WERI-Rb-1 (cell line): ENCODE measurements at regions not wholly inside any gene's neighbourhood (a gene's known extent, or its start where the extent isn't known, plus 50 kb on each side); places are given as distances from the start of the nearest gene placed in this dataset.

ENCODE experiments used
- DNase-seq: peaks from one replicate; pipeline ENCODE4 v3.0.0-alpha.2; 2020
- H3K27ac ChIP-seq: fragments of 250-450 bp; sonication (Bioruptor Pico); 2 replicates; pipeline ENCODE4 v1.5.1; 2020; ENCODE audit warnings: mild to moderate bottlenecking, moderate library complexity
- H3K27me3 ChIP-seq: fragments of 250-450 bp; sonication (Bioruptor Pico); 2 replicates; pipeline ENCODE4 v1.5.1; 2021; ENCODE audit warnings: mild to moderate bottlenecking, low read depth, moderate library complexity; ENCODE audit not compliant: insufficient read depth, severe bottlenecking
- H3K36me3 ChIP-seq: fragments of 250-450 bp; sonication (Bioruptor Pico); 2 replicates; pipeline ENCODE4 v1.5.1; 2020; ENCODE audit warnings: mild to moderate bottlenecking, moderate library complexity
- H3K4me3 ChIP-seq: 2 replicates; pipeline ENCODE4 v1.5.1; 2011; ENCODE audit warnings: low read depth, mild to moderate bottlenecking, control low read depth, low read length
- H3K9me3 ChIP-seq: fragments of 250-450 bp; sonication (Bioruptor Pico); 2 replicates; pipeline ENCODE4 v1.5.1; 2021; ENCODE audit warnings: mild to moderate bottlenecking, moderate library complexity; ENCODE audit not compliant: severe bottlenecking
- CTCF ChIP-seq: IDR thresholded peaks from 2 replicates; pipeline ENCODE4 v1.5.1; 2011; ENCODE audit warnings: low read depth, mild to moderate bottlenecking, control low read depth, inconsistent platforms, low read length

- no peaks in the 10 kb centered on the region for H3K27me3 ChIP-seq
- no peaks in the 10 kb centered on the region for H3K36me3 ChIP-seq
- no peak for TF ChIP-seq CTCF
- H3K27ac ChIP-seq: no peak overlapping the region
- H3K4me3 ChIP-seq: no peak overlapping the region
- peaks cover 5% of the 10 kb centered on the region for H3K9me3 ChIP-seq
- no peak for DNase-seq
These were observed 98.2 kb upstream of the SLC66A3 start for GRCh38 chr2:11057031-11057430.

- TF ChIP-seq CTCF: no peak
- DNase-seq: no peak
- no peaks in the 10 kb centered on the region for H3K27me3 ChIP-seq
- H3K9me3 ChIP-seq: peaks cover 8% of the 10 kb centered on the region
- no peaks in the 10 kb centered on the region for H3K36me3 ChIP-seq
- no peak overlapping the region for H3K4me3 ChIP-seq
- no peak overlapping the region for H3K27ac ChIP-seq
These were observed 97.1 kb upstream of the SLC66A3 start for GRCh38 chr2:11058129-11058528.

GRCh38 chr2:11060376-11061169, 94.7 kb upstream of the SLC66A3 start:
- Histone ChIP-seq H3K4me3 (no peak overlapping the region), H3K9me3 (peaks cover 8% of the 10 kb centered on the region), H3K27ac (no peak overlapping the region), H3K27me3 (no peaks in the 10 kb centered on the region), H3K36me3 (no peaks in the 10 kb centered on the region)
- DNase-seq: no peak
- no peak for TF ChIP-seq CTCF

- peaks cover 3% of the 10 kb centered on the region for H3K9me3 ChIP-seq
- no peaks in the 10 kb centered on the region for H3K36me3 ChIP-seq
- no peaks in the 10 kb centered on the region for H3K27me3 ChIP-seq
- H3K27ac ChIP-seq: no peak overlapping the region
- no peak for TF ChIP-seq CTCF
- no peak for DNase-seq
- H3K4me3 ChIP-seq: no peak overlapping the region
These were observed 89.3 kb upstream of the SLC66A3 start for GRCh38 chr2:11065833-11066485.

GRCh38 chr2:11067221-11068078, 87.8 kb upstream of the SLC66A3 start:
- no peak overlapping the region for H3K27ac ChIP-seq
- no peaks in the 10 kb centered on the region for H3K27me3 ChIP-seq
- H3K36me3 ChIP-seq: no peaks in the 10 kb centered on the region
- no peaks in the 10 kb centered on the region for H3K9me3 ChIP-seq
- no peak overlapping the region for H3K4me3 ChIP-seq
- DNase-seq: no peak
- no peak for TF ChIP-seq CTCF
